GM15510 (cell line): ENCODE measurements at regions not wholly inside any gene's neighbourhood (a gene's known extent, or its start where the extent isn't known, plus 50 kb on each side); places are given as distances from the start of the nearest gene placed in this dataset.

Experiments
- POLR2A ChIP-seq: IDR thresholded peaks from 3 replicates; pipeline ENCODE4 v1.6.1; 2011; ENCODE audit warnings: borderline replicate concordance; ENCODE audit not compliant: insufficient read length; ENCODE audit errors: extremely low read depth

DNA sequence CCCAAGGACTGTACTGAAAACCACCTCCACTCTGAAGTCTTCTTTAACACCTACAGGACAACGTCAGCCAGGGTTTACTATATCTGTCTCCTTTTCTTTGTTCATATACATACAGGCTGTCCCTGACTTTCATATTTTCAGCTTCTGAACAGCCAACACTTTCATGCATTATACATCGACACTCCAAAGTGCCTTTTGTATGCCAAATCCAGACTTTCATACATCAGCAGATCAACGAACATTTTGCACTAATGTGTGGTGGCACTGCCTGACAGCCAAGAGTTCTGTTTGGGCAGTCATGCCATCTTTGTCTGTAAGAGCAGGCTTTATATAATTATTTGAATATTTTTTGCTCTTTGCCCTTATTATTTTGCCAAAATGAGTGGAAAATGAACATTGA lies 487.4 kb downstream of the CETN3 start:
- TF ChIP-seq POLR2A: no peak

GRCh38 chr5:89917112-89917511 lies 492.4 kb downstream of the CETN3 start:
- TF ChIP-seq POLR2A: no peak

DNA sequence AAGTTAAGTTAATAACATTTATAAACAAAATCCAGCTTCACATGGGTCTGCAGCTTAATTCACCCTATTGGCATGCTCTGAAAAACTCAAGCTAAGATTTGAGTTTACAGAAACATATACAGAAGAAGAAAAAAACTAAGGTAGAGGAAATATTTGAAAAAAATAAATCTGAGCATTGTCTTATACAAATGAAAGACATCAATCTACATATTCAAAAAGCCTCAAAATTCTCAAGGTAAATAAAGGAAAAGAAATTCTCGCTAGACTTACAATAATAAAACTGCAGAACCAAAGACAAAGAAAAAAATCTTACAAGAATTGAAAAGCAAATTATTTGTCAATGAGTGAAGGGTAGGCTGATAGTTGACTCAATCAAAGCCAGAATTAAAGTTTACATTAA lies 493.4 kb downstream of the CETN3 start:
- no peak for TF ChIP-seq POLR2A

GRCh38 chr5:89908876-89909275 lies 500.7 kb downstream of the CETN3 start:
- TF ChIP-seq POLR2A: no peak

DNA sequence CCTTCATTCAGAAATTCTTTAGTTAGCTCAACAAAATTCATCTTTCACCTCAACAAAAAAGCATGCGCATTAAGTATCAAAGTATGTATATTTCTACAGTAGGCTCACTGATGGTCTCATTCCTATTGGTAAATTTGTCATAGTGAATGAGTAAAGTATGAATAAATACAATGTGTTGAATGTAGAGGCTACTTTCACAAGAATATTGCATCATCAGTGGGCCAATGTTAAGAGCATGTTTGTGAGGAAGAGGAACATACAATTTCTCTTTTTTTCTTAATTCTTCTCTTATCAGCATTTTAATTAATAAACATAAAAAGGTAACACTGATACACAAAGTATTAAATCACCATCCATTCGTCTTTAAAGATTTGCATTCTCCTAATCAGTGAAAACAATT lies 505.1 kb downstream of the CETN3 start:
- TF ChIP-seq POLR2A: no peak

DNA sequence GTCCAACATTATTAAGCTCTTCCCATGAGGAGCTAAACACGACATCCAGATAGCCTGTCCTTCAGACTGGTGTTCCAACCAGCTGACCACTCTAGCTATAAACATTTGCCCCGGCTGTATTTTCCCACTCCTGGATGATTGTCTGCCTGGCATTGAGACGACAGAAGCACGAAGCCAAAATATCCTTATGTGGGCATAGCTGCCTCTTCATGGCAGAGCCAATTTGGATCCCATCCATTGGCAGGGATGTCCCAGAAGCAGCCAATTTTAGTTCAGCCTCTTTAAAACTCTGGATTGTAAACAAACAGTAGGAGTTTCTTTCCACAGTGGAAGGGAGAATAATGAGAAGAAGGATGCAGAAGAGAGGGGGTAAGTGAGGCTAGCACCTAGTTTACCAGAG lies 507.6 kb downstream of the CETN3 start:
- TF ChIP-seq POLR2A: no peak

DNA sequence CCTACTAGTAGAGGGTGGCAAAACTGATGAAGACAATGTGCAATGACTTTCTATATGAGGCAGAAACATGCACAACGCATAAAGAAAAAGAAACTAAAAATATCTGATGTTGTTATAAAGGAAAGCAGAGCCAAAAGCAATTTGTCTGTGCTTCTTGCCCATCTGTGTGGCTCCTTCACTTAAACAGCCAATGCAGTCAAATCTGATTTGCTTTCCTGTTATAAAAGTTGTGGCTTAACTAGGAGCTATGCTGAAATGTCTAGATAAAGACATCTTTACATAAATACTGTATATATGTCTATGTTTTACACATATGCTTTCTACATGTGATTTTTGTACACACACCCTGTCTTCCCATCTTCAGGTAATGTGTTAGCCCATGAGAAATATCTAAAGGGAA lies 508.2 kb downstream of the CETN3 start:
- no peak for TF ChIP-seq POLR2A

GRCh38 chr5:89900346-89900745 lies 509.2 kb downstream of the CETN3 start:
- TF ChIP-seq POLR2A: no peak

DNA sequence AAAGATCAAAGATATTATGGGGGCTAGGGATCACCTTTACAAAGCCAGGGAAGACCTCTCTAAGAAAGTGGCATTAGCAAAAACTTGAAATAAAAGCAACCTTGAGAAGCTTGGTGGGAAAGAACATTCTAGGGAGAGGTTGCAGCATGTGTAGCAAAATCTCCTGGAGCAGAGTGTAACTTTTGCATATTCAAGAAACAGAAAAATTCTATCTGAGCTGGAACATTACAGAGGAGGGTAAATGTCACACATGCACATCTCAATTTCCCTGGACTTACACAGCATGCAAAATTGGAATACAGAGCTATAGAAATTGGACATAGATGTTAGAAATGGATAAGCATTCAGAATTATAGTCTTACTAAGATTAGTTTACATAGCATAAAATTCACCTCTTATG lies 510.0 kb downstream of the CETN3 start:
- no peak for TF ChIP-seq POLR2A

DNA sequence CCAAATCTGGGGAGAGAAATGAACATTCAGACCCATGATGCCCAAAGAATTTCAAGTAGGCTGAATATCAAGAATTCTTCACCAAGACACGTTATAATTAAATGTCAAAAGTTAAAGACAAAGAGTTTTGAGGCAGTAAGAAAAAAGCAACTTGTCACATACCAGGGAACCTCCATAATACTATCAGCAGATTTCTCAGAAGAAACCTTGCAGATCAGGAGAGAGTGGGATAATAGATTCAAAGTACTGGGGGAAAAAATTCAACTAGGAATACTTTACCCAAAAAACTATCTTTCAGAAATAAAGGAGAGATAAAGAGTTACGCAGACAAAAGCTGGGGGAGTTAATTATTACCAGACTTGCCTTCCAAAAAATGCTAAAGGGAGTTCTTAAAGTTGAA lies 516.0 kb downstream of the CETN3 start:
- no peak for TF ChIP-seq POLR2A

DNA sequence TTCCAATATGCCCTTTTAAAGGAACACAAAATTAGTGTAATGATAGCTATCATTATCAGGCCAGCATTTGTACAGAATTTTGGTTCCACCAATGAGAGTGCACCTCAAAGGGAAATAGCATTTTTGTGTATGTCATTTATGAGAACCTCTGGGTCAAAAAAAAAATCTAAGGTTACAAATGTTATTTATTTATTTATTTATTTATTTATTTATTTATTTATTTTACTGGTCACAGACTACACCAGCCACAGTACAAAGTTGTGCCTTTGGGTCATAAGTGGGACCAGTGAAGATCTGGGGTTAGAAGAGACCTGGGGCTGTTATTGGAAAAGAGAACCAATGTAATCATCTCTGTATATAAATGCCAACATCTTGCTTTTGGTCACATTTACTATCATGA lies 523.9 kb downstream of the CETN3 start:
- no peak for TF ChIP-seq POLR2A

GRCh38 chr5:89883967-89884366 lies 525.6 kb downstream of the CETN3 start:
- TF ChIP-seq POLR2A: no peak

DNA sequence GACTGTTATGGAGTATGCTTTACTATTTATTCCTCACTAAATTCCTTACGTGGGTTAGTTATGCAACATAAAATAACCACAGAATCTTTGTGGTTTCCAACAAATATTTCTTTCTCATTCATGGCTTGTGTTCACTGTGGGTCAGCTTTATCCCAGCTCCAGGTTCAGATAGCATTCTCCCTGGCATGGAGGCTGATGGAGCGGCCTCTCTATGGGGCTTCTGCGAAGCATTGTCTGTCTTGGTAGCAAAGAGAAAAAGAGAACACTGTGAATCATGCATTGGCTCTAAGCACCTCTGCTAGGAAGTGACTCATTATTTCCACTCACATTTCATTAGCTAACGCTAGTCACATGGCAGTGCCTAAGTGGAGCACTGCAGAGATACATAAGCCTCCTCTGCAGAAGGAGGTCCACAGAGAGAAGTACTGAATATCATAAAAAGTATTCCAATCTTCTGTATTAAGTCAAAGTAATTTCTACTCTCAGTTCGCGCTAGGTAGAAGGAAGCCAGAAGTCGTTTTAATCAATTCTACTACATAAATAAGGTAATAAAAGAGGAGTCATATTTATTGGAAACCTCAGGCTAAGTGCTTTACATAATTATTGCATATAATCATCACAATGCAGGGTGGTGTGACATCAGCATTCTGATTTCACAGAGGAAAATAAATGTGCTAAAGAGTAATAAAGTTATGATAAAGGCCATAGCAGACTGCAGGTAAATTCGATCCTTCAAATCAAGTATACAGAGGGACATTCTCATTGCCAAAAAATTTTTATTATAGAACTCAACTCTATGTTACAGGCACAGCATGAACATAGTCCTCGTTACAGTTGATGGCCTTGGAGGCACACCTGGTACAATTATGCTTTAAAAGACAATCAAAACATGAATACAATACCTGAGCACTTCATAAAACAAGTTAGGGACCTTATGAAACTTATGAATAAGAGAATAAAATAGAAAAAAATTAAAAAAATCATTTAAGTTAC lies 531.1 kb downstream of the CETN3 start:
- TF ChIP-seq POLR2A: no peak

GRCh38 chr5:89871906-89872305 lies 537.6 kb downstream of the CETN3 start:
- no peak for TF ChIP-seq POLR2A

DNA sequence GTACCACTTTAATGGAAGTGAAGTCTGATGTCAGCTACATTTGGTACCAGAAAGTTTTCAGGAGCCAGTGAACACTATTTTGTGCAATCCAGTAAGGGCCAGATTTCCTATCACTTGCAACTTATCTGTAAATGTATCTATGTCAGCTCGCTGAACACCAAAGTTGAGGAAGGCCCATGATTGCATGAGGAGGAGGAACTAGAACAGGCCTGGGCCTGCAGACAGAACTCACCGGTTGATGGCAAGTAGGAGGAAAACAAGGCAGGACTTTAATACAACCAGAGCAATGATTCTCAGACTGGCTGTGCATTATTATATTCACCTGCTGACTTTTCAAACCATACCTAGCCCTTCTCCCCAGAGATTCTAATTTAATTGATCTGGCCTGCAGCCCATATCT lies 540.2 kb downstream of the CETN3 start:
- no peak for TF ChIP-seq POLR2A

DNA sequence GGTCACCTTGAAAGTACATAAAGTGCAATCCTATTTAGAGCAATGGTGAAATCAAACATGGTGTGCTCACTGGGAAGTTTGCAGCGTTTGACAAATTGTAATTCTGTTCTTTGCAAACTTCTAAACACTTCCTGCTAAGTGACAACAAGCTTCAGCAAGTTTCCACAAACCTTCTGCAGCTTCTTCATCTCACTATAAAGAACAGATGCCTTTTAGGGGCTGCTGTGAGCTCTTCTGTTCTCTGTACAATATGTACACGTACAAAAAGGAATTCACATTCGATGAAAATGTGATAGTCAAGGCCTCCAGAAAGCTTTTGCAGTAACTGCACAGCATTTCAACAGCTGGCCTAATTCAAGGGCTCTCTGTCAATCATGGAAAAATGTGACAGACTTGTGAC lies 543.1 kb downstream of the CETN3 start:
- no peak for TF ChIP-seq POLR2A

DNA sequence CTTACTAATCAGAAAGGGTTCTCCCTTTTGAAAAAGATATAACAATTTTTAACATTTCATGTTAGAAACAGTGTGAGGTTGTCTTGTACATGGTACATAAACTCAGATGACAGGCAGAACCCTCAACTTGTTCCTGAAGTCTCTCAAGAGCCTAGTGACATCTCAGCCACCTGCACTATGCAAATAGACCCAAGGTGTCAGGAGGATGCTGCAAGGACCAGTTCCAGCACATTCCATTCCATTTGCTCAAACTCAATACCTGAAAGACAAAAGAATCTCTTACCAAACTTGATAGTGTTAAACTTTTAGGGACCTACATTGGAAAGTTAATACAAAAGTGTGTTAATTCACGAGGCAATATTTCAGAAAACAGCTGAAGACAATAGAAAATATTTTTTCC lies 544.6 kb downstream of the CETN3 start:
- no peak for TF ChIP-seq POLR2A

GRCh38 chr5:89857790-89858189 lies 551.8 kb downstream of the CETN3 start:
- no peak for TF ChIP-seq POLR2A

- no peak for TF ChIP-seq POLR2A
Observed at GRCh38 chr5:89855417-89855816, 554.1 kb downstream of the CETN3 start.
